ENCODE measurements at regions not wholly inside any gene's neighbourhood (a gene's known extent, or its start where the extent isn't known, plus 50 kb on each side); places are given as distances from the start of the nearest gene placed in this dataset.

GRCh38 chr5:101997235-101997634 lies 298.8 kb downstream of the SLCO4C1 start:
- Histone ChIP-seq H3K36me3 (ENCODE audit: control insufficient read depth in 5 of 5, insufficient read depth in 5 of 5, low read length in 5 of 5) (no peaks in the 10 kb centered on the region), H3K27me3 (ENCODE audit: control insufficient read depth in 5 of 5, insufficient read depth in 4 of 5, low read length in 5 of 5) (no peaks in the 10 kb centered on the region), H3K27ac (ENCODE audit: low read depth, low read length) (no peak overlapping the region), H3K9me3 (ENCODE audit: control insufficient read depth in 5 of 5, low read length in 5 of 5) (no peaks in the 10 kb centered on the region), H3K4me3 (ENCODE audit: low read depth in 1 of 5, low read length in 5 of 5) (no peak overlapping the region), H3K4me1 (ENCODE audit: control insufficient read depth in 5 of 5, insufficient read depth in 5 of 5, low read length in 5 of 5) (no peaks in the 10 kb centered on the region), H3K9ac (ENCODE audit: low read length in 5 of 5) (no peak overlapping the region)

DNA sequence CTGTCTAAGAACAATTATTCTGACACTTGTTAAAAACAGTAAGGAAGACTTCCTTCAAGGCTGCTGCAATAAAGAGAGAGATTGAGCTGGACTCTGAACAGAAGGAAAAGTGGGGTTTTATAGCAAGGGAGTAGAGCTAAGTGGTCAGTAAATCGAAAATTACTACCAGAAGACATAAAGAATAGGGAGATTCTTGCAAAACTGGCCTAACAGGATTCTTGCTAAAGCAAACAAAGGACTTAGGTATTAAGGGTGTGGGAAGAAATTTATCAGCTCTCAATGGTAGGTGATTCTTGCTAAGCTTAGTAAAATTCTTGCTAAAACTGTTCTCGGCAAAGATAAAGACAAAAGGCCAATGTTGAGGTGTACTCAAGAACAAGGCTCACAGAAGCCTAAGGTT lies 300.5 kb downstream of the SLCO4C1 start:
- no peak overlapping the region for H3K4me3 ChIP-seq (ENCODE audit: low read depth in 1 of 5, low read length in 5 of 5)
- H3K4me1 ChIP-seq (ENCODE audit: control insufficient read depth in 5 of 5, insufficient read depth in 5 of 5, low read length in 5 of 5): no peaks in the 10 kb centered on the region
- no peak overlapping the region for H3K9ac ChIP-seq (ENCODE audit: low read length in 5 of 5)
- no peaks in the 10 kb centered on the region for H3K27me3 ChIP-seq (ENCODE audit: control insufficient read depth in 5 of 5, insufficient read depth in 4 of 5, low read length in 5 of 5)
- H3K27ac ChIP-seq (ENCODE audit: low read depth, low read length): no peak overlapping the region
- no peaks in the 10 kb centered on the region for H3K9me3 ChIP-seq (ENCODE audit: control insufficient read depth in 5 of 5, low read length in 5 of 5)
- H3K36me3 ChIP-seq (ENCODE audit: control insufficient read depth in 5 of 5, insufficient read depth in 5 of 5, low read length in 5 of 5): no peaks in the 10 kb centered on the region

DNA sequence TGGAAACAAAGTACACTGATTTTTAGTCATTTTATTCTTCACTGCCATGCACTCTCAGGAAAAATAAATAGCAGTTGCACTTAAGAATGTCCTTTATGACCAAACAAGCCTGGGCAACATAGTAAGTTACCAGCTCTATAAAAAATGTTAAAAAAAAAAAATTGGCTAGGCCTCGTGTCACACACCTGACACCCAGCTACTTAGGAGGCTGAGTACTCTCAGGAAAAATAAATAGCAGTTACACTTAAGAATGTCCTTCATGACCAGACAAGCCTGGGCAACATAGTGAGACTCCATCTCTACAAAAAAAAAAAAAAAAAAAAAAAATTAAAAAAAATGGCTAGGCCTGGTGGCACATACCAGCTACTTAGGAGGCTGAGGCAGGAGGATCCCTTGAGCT lies 304.6 kb downstream of the SLCO4C1 start:
- Histone ChIP-seq H3K4me3 (ENCODE audit: low read depth in 1 of 5, low read length in 5 of 5) (no peak overlapping the region), H3K9ac (ENCODE audit: low read length in 5 of 5) (no peak overlapping the region), H3K27me3 (ENCODE audit: control insufficient read depth in 5 of 5, insufficient read depth in 4 of 5, low read length in 5 of 5) (no peaks in the 10 kb centered on the region), H3K27ac (ENCODE audit: low read depth, low read length) (no peak overlapping the region), H3K9me3 (ENCODE audit: control insufficient read depth in 5 of 5, low read length in 5 of 5) (no peaks in the 10 kb centered on the region), H3K4me1 (ENCODE audit: control insufficient read depth in 5 of 5, insufficient read depth in 5 of 5, low read length in 5 of 5) (no peaks in the 10 kb centered on the region), H3K36me3 (ENCODE audit: control insufficient read depth in 5 of 5, insufficient read depth in 5 of 5, low read length in 5 of 5) (no peaks in the 10 kb centered on the region)

- no peaks in the 10 kb centered on the region for H3K36me3 ChIP-seq (ENCODE audit: control insufficient read depth in 5 of 5, insufficient read depth in 5 of 5, low read length in 5 of 5)
- H3K27me3 ChIP-seq (ENCODE audit: control insufficient read depth in 5 of 5, insufficient read depth in 4 of 5, low read length in 5 of 5): no peaks in the 10 kb centered on the region
- no peaks in the 10 kb centered on the region for H3K9me3 ChIP-seq (ENCODE audit: control insufficient read depth in 5 of 5, low read length in 5 of 5)
- H3K27ac ChIP-seq (ENCODE audit: low read depth, low read length): no peak overlapping the region
- H3K4me1 ChIP-seq (ENCODE audit: control insufficient read depth in 5 of 5, insufficient read depth in 5 of 5, low read length in 5 of 5): no peaks in the 10 kb centered on the region
- H3K9ac ChIP-seq (ENCODE audit: low read length in 5 of 5): no peak overlapping the region
- no peak overlapping the region for H3K4me3 ChIP-seq (ENCODE audit: low read depth in 1 of 5, low read length in 5 of 5)
These were observed 306.4 kb downstream of the SLCO4C1 start for GRCh38 chr5:101989659-101990058.

DNA sequence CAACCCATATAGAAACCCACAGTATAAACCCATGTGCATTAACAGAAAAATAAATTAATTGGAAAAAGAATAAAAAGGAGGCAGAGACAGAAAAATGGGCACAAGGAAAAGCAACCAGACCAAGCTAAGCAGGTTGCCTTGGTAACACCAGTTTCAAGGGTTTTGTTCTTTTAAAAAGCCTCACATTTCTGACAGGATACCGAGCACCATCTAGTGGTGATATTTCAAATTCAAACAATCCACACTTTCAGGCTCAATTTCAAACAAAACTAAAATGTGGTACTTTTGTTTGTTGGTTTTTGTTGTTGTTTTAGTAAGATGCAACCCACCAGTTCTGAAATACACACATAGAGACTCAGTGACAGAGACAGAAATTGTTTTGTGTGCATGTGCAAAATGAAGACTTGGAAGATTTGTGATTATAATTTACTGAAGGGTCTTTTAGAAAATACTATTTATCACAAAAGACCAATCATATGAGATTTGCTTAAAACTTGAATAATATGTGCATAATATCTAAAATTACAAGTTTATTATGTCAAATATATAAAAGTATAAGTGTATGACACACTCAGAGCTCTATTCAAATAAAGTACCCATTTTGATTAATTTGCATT lies 318.2 kb downstream of the SLCO4C1 start:
- Histone ChIP-seq H3K9me3 (ENCODE audit: control insufficient read depth in 5 of 5, low read length in 5 of 5) (no peaks in the 10 kb centered on the region), H3K9ac (ENCODE audit: low read length in 5 of 5) (no peak overlapping the region), H3K36me3 (ENCODE audit: control insufficient read depth in 5 of 5, insufficient read depth in 5 of 5, low read length in 5 of 5) (no peaks in the 10 kb centered on the region), H3K27ac (ENCODE audit: low read depth, low read length) (no peak overlapping the region), H3K27me3 (ENCODE audit: control insufficient read depth in 5 of 5, insufficient read depth in 4 of 5, low read length in 5 of 5) (no peaks in the 10 kb centered on the region), H3K4me1 (ENCODE audit: control insufficient read depth in 5 of 5, insufficient read depth in 5 of 5, low read length in 5 of 5) (no peaks in the 10 kb centered on the region), H3K4me3 (ENCODE audit: low read depth in 1 of 5, low read length in 5 of 5) (no peak overlapping the region)

DNA sequence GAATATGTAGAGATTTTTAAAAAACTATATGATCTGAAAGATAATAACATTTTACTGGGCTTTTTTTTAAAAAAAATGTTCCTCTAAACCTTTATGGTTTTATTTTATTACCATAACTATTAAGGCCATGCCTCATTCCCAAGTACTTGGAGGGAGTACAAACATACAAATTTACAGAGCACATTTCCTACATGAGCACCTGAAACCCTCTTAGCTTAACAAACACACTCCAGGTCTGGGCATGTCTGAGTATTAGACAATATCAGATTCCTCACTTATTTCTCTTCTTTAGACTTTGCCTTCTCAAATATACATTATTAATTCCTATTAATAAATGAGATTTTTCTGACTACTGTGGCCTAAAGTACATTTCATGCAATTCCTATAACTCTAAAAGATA lies 319.2 kb downstream of the SLCO4C1 start:
- no peak overlapping the region for H3K9ac ChIP-seq (ENCODE audit: low read length in 5 of 5)
- no peak overlapping the region for H3K27ac ChIP-seq (ENCODE audit: low read depth, low read length)
- no peaks in the 10 kb centered on the region for H3K9me3 ChIP-seq (ENCODE audit: control insufficient read depth in 5 of 5, low read length in 5 of 5)
- H3K27me3 ChIP-seq (ENCODE audit: control insufficient read depth in 5 of 5, insufficient read depth in 4 of 5, low read length in 5 of 5): no peaks in the 10 kb centered on the region
- no peaks in the 10 kb centered on the region for H3K4me1 ChIP-seq (ENCODE audit: control insufficient read depth in 5 of 5, insufficient read depth in 5 of 5, low read length in 5 of 5)
- H3K36me3 ChIP-seq (ENCODE audit: control insufficient read depth in 5 of 5, insufficient read depth in 5 of 5, low read length in 5 of 5): no peaks in the 10 kb centered on the region
- no peak overlapping the region for H3K4me3 ChIP-seq (ENCODE audit: low read depth in 1 of 5, low read length in 5 of 5)

GRCh38 chr5:101969742-101970141 lies 326.3 kb downstream of the SLCO4C1 start:
- H3K27me3 ChIP-seq (ENCODE audit: control insufficient read depth in 5 of 5, insufficient read depth in 4 of 5, low read length in 5 of 5): no peaks in the 10 kb centered on the region
- H3K9me3 ChIP-seq (ENCODE audit: control insufficient read depth in 5 of 5, low read length in 5 of 5): no peaks in the 10 kb centered on the region
- no peak overlapping the region for H3K4me3 ChIP-seq (ENCODE audit: low read depth in 1 of 5, low read length in 5 of 5)
- no peaks in the 10 kb centered on the region for H3K4me1 ChIP-seq (ENCODE audit: control insufficient read depth in 5 of 5, insufficient read depth in 5 of 5, low read length in 5 of 5)
- H3K36me3 ChIP-seq (ENCODE audit: control insufficient read depth in 5 of 5, insufficient read depth in 5 of 5, low read length in 5 of 5): no peaks in the 10 kb centered on the region
- no peak overlapping the region for H3K9ac ChIP-seq (ENCODE audit: low read length in 5 of 5)
- H3K27ac ChIP-seq (ENCODE audit: low read depth, low read length): no peak overlapping the region

DNA sequence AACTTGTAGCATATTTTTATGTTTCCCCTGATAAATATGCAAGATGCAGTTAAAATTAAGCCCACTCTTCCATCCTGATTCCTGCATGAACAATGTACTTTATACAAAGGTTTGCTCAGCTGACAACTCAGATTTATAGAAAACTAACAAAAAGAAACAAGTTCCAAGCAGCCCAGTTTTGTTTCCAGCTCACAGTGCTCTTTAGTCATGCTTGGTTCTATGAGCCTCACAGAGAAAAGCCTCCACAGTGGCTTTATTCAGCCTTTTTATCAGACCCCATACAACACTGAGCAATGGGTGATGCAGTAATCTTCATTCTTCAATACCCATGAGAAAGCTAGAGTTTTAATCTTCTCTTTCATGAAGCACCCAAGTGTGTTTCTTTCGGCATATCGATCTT lies 329.6 kb downstream of the SLCO4C1 start:
- no peak overlapping the region for H3K4me3 ChIP-seq (ENCODE audit: low read depth in 1 of 5, low read length in 5 of 5)
- no peaks in the 10 kb centered on the region for H3K36me3 ChIP-seq (ENCODE audit: control insufficient read depth in 5 of 5, insufficient read depth in 5 of 5, low read length in 5 of 5)
- no peaks in the 10 kb centered on the region for H3K4me1 ChIP-seq (ENCODE audit: control insufficient read depth in 5 of 5, insufficient read depth in 5 of 5, low read length in 5 of 5)
- H3K9me3 ChIP-seq (ENCODE audit: control insufficient read depth in 5 of 5, low read length in 5 of 5): no peaks in the 10 kb centered on the region
- H3K27ac ChIP-seq (ENCODE audit: low read depth, low read length): no peak overlapping the region
- H3K27me3 ChIP-seq (ENCODE audit: control insufficient read depth in 5 of 5, insufficient read depth in 4 of 5, low read length in 5 of 5): no peaks in the 10 kb centered on the region
- no peak overlapping the region for H3K9ac ChIP-seq (ENCODE audit: low read length in 5 of 5)

DNA sequence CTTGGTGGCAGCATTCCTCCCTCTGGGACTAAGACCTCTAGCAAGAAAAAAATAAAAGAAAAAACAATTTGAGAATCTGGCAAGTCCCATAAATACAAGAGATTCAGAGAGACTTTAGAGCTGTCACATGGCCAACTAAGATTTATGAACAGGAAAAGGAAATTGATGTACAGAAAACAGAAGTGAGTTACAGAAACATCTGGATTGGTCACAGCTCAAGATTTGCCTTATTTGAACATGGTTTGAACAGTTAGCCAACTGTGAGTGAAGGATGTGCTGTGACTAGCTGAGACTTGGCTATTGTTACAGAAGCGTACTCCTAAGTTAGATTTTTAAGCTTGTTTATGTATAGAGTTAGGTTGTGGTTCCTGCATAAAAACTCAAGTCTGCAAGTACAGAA lies 340.2 kb downstream of the SLCO4C1 start:
- H3K27me3 ChIP-seq (ENCODE audit: control insufficient read depth in 5 of 5, insufficient read depth in 4 of 5, low read length in 5 of 5): no peaks in the 10 kb centered on the region
- H3K9ac ChIP-seq (ENCODE audit: low read length in 5 of 5): no peak overlapping the region
- H3K36me3 ChIP-seq (ENCODE audit: control insufficient read depth in 5 of 5, insufficient read depth in 5 of 5, low read length in 5 of 5): no peaks in the 10 kb centered on the region
- no peaks in the 10 kb centered on the region for H3K4me1 ChIP-seq (ENCODE audit: control insufficient read depth in 5 of 5, insufficient read depth in 5 of 5, low read length in 5 of 5)
- H3K27ac ChIP-seq (ENCODE audit: low read depth, low read length): no peak overlapping the region
- H3K9me3 ChIP-seq (ENCODE audit: control insufficient read depth in 5 of 5, low read length in 5 of 5): no peaks in the 10 kb centered on the region
- H3K4me3 ChIP-seq (ENCODE audit: low read depth in 1 of 5, low read length in 5 of 5): no peak overlapping the region

GRCh38 chr5:101950019-101950418 lies 346.1 kb downstream of the SLCO4C1 start:
- Histone ChIP-seq H3K27me3 (ENCODE audit: control insufficient read depth in 5 of 5, insufficient read depth in 4 of 5, low read length in 5 of 5) (no peaks in the 10 kb centered on the region), H3K36me3 (ENCODE audit: control insufficient read depth in 5 of 5, insufficient read depth in 5 of 5, low read length in 5 of 5) (no peaks in the 10 kb centered on the region), H3K4me3 (ENCODE audit: low read depth in 1 of 5, low read length in 5 of 5) (no peak overlapping the region), H3K9me3 (ENCODE audit: control insufficient read depth in 5 of 5, low read length in 5 of 5) (no peaks in the 10 kb centered on the region), H3K9ac (ENCODE audit: low read length in 5 of 5) (no peak overlapping the region), H3K27ac (ENCODE audit: low read depth, low read length) (no peak overlapping the region), H3K4me1 (ENCODE audit: control insufficient read depth in 5 of 5, insufficient read depth in 5 of 5, low read length in 5 of 5) (no peaks in the 10 kb centered on the region)

DNA sequence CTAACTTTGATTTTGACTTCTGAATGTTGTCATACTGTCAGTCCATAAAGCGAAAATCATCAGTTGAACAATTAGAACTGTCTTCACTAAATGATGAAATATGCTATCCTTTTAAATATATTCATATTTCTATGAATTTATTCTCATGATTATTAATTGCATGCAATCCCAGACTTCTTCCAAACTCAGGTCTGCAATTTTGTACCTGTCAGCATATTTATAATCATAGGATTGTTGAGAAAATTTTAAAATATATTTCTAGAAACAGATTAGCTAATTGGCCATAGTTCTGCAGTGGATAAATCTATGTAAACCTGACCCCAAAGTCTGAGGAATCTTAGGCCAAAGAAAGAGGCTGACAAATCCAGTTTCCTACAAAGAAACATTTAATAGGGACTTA lies 347.5 kb downstream of the SLCO4C1 start:
- H3K4me3 ChIP-seq (ENCODE audit: low read depth in 1 of 5, low read length in 5 of 5): no peak overlapping the region
- H3K27ac ChIP-seq (ENCODE audit: low read depth, low read length): no peak overlapping the region
- no peaks in the 10 kb centered on the region for H3K9me3 ChIP-seq (ENCODE audit: control insufficient read depth in 5 of 5, low read length in 5 of 5)
- H3K27me3 ChIP-seq (ENCODE audit: control insufficient read depth in 5 of 5, insufficient read depth in 4 of 5, low read length in 5 of 5): no peaks in the 10 kb centered on the region
- no peaks in the 10 kb centered on the region for H3K4me1 ChIP-seq (ENCODE audit: control insufficient read depth in 5 of 5, insufficient read depth in 5 of 5, low read length in 5 of 5)
- no peaks in the 10 kb centered on the region for H3K36me3 ChIP-seq (ENCODE audit: control insufficient read depth in 5 of 5, insufficient read depth in 5 of 5, low read length in 5 of 5)
- H3K9ac ChIP-seq (ENCODE audit: low read length in 5 of 5): no peak overlapping the region
